ENCODE measurements at regions not wholly inside any gene's neighbourhood (a gene's known extent, or its start where the extent isn't known, plus 50 kb on each side); places are given as distances from the start of the nearest gene placed in this dataset.

DNA sequence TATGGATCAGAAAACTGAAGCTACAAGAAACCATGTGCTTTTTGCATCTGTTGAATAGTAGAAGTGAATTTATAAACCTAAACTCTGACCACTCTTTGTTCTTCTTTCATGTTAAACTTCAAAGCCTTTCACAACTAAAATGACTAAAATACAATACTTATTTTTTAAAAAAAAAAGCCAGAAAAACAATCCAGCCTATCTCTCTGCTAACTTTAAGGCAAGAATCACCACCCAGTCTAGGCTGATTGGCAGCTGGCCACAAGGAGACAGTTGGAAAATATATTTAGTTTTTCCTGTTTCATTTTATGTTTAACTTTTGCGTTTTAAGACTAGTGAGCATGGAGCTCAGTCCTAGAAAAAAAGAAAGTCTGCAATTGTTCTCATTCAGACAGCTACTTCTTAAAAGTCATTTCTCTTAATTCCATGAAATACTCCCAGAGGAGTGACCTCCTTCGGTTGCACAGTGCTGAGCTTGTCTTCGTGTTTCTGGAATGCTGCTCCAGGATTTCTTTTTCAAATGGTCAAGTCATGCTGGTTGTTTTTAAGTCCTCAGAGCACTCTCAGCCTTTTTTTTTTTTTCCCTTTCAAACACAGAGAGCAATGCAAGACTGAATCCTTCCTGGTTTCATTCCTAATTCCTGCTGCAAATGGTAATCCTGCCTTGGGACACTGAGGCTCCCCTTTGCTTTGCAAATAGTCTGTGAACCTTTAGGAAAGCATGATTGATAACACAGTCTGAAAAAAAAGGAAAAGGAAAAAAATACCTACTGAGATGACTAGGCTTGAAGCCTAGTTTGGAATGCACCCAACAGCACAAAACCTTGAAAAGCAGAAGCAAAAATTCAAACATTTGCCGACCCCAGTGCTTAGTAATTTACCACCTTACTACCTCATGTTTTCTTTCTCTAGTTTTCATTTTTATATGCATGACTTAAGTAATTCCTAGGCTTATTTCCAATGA lies 233.3 kb upstream of the DAAM1 start (continued):
- TF ChIP-seq, protein P1, sequence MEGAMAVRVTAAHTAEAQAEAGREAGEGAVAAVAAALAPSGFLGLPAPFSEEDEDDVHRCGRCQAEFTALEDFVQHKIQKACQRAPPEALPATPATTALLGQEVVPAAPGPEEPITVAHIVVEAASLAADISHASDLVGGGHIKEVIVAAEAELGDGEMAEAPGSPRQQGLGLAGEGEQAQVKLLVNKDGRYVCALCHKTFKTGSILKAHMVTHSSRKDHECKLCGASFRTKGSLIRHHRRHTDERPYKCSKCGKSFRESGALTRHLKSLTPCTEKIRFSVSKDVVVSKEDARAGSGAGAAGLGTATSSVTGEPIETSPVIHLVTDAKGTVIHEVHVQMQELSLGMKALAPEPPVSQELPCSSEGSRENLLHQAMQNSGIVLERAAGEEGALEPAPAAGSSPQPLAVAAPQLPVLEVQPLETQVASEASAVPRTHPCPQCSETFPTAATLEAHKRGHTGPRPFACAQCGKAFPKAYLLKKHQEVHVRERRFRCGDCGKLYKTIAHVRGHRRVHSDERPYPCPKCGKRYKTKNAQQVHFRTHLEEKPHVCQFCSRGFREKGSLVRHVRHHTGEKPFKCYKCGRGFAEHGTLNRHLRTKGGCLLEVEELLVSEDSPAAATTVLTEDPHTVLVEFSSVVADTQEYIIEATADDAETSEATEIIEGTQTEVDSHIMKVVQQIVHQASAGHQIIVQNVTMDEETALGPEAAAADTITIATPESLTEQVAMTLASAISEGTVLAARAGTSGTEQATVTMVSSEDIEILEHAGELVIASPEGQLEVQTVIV (IDR thresholded peaks at IDR 0.05; ENCODE audit: borderline replicate concordance, partially characterized antibody): no peak
- no peak for TF ChIP-seq ASH2L (IDR thresholded peaks at IDR 0.05; ENCODE audit: borderline replicate concordance, low read depth)
- TF ChIP-seq NBN (IDR thresholded peaks at IDR 0.05): no peak
- TF ChIP-seq, protein P2, sequence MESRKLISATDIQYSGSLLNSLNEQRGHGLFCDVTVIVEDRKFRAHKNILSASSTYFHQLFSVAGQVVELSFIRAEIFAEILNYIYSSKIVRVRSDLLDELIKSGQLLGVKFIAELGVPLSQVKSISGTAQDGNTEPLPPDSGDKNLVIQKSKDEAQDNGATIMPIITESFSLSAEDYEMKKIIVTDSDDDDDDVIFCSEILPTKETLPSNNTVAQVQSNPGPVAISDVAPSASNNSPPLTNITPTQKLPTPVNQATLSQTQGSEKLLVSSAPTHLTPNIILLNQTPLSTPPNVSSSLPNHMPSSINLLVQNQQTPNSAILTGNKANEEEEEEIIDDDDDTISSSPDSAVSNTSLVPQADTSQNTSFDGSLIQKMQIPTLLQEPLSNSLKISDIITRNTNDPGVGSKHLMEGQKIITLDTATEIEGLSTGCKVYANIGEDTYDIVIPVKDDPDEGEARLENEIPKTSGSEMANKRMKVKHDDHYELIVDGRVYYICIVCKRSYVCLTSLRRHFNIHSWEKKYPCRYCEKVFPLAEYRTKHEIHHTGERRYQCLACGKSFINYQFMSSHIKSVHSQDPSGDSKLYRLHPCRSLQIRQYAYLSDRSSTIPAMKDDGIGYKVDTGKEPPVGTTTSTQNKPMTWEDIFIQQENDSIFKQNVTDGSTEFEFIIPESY (IDR thresholded peaks at IDR 0.05): no peak
- TF ChIP-seq RFX5 (IDR thresholded peaks at IDR 0.05; ENCODE audit: low read depth, low read length): no peak
- no peak for TF ChIP-seq YBX1 (IDR thresholded peaks at IDR 0.05)
- no peak for TF ChIP-seq MXI1 (IDR thresholded peaks at IDR 0.05; ENCODE audit: low read depth, low read length)
- TF ChIP-seq, protein P3, sequence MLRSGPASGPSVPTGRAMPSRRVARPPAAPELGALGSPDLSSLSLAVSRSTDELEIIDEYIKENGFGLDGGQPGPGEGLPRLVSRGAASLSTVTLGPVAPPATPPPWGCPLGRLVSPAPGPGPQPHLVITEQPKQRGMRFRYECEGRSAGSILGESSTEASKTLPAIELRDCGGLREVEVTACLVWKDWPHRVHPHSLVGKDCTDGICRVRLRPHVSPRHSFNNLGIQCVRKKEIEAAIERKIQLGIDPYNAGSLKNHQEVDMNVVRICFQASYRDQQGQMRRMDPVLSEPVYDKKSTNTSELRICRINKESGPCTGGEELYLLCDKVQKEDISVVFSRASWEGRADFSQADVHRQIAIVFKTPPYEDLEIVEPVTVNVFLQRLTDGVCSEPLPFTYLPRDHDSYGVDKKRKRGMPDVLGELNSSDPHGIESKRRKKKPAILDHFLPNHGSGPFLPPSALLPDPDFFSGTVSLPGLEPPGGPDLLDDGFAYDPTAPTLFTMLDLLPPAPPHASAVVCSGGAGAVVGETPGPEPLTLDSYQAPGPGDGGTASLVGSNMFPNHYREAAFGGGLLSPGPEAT (IDR thresholded peaks at IDR 0.05; ENCODE audit: low read depth): peak; percentile 87
- no peak for TF ChIP-seq TCF12 (IDR thresholded peaks at IDR 0.05; ENCODE audit: low read depth, low read length)
- no peak for TF ChIP-seq RAD51 (IDR thresholded peaks at IDR 0.05)
- peak; percentile 91 for TF ChIP-seq JUNB (IDR thresholded peaks at IDR 0.05)
- no peak for TF ChIP-seq SP1 (IDR thresholded peaks at IDR 0.05; ENCODE audit: low read depth, low read length)
- no peak for TF ChIP-seq EZH2 (IDR thresholded peaks at IDR 0.05; ENCODE audit: borderline replicate concordance, control insufficient read depth, low read depth, low read length)
- TF ChIP-seq, protein P4, sequence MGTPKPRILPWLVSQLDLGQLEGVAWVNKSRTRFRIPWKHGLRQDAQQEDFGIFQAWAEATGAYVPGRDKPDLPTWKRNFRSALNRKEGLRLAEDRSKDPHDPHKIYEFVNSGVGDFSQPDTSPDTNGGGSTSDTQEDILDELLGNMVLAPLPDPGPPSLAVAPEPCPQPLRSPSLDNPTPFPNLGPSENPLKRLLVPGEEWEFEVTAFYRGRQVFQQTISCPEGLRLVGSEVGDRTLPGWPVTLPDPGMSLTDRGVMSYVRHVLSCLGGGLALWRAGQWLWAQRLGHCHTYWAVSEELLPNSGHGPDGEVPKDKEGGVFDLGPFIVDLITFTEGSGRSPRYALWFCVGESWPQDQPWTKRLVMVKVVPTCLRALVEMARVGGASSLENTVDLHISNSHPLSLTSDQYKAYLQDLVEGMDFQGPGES (IDR thresholded peaks at IDR 0.05): no peak
- no peak for TF ChIP-seq STAT3 (IDR thresholded peaks at IDR 0.05; ENCODE audit: low read depth, low read length)
- TF ChIP-seq, protein P5, sequence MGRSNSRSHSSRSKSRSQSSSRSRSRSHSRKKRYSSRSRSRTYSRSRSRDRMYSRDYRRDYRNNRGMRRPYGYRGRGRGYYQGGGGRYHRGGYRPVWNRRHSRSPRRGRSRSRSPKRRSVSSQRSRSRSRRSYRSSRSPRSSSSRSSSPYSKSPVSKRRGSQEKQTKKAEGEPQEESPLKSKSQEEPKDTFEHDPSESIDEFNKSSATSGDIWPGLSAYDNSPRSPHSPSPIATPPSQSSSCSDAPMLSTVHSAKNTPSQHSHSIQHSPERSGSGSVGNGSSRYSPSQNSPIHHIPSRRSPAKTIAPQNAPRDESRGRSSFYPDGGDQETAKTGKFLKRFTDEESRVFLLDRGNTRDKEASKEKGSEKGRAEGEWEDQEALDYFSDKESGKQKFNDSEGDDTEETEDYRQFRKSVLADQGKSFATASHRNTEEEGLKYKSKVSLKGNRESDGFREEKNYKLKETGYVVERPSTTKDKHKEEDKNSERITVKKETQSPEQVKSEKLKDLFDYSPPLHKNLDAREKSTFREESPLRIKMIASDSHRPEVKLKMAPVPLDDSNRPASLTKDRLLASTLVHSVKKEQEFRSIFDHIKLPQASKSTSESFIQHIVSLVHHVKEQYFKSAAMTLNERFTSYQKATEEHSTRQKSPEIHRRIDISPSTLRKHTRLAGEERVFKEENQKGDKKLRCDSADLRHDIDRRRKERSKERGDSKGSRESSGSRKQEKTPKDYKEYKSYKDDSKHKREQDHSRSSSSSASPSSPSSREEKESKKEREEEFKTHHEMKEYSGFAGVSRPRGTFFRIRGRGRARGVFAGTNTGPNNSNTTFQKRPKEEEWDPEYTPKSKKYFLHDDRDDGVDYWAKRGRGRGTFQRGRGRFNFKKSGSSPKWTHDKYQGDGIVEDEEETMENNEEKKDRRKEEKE (IDR thresholded peaks at IDR 0.05): no peak
- TF ChIP-seq CHD2 (IDR thresholded peaks at IDR 0.05; ENCODE audit: borderline replicate concordance, low read depth, low read length): no peak
- TF ChIP-seq MYB (IDR thresholded peaks at IDR 0.05; ENCODE audit: borderline replicate concordance, low read depth, low read length): no peak
- TF ChIP-seq POLR2A (IDR thresholded peaks at IDR 0.05; ENCODE audit: low read depth, low read length): no peak
- no peak for TF ChIP-seq SMARCA5 (IDR thresholded peaks at IDR 0.05)
- no peak for TF ChIP-seq PAX5 (IDR thresholded peaks at IDR 0.05; ENCODE audit: borderline replicate concordance, low read depth, low read length)
- no peak for TF ChIP-seq SIN3A (IDR thresholded peaks at IDR 0.05; ENCODE audit: low read depth, low read length)

All from GM12878 (cell line).